ENCODE measurements at regions not wholly inside any gene's neighbourhood (a gene's known extent, or its start where the extent isn't known, plus 50 kb on each side); places are given as distances from the start of the nearest gene placed in this dataset.

- DNase-seq (no peak), ATAC-seq (no peak)
- Histone ChIP-seq H3K9me3 (peaks cover 0 to 10% (median 0%) of the 10 kb centered on the region in 12 donors), H3K27ac (no peak overlapping the region), H3K36me3 (no peaks in the 10 kb centered on the region), H3K27me3 (no peaks in the 10 kb centered on the region), H3K4me1 (no peaks in the 10 kb centered on the region), H3K4me3 (no peak overlapping the region)
- intact Hi-C loops (cut with DNase I) = no loop called here
- WGBS, 4 donors = 88 to 90% (median 89%) methylated on average over 4 of the region's 4 CpGs
- no peak for TF ChIP-seq POLR2A (IDR thresholded peaks at IDR 0.05)
- no peak for TF ChIP-seq CTCF (IDR thresholded peaks at IDR 0.05)
These were observed 344.6 kb downstream of the KCNJ3 start for GRCh38 chr2:155043097-155043496.

- Histone ChIP-seq H3K36me3 (no peaks in the 10 kb centered on the region), H3K27ac (no peak overlapping the region), H3K4me3 (no peak overlapping the region), H3K4me1 (no peaks in the 10 kb centered on the region), H3K9me3 (no peaks in the 10 kb centered on the region), H3K27me3 (no peaks in the 10 kb centered on the region)
- ATAC-seq (no peak), DNase-seq (no peak)
- no peak for TF ChIP-seq POLR2A (IDR thresholded peaks at IDR 0.05)
- TF ChIP-seq CTCF (IDR thresholded peaks at IDR 0.05) = no peak
- intact Hi-C loops (cut with DNase I) = no loop called here
These were observed 336.8 kb downstream of the KCNJ3 start for GRCh38 chr2:155035308-155035707.

- no peaks in the 10 kb centered on the region for H3K27me3 ChIP-seq
- intact Hi-C loops (cut with DNase I) = no loop called here
- no peak for ATAC-seq
These were observed 335.2 kb downstream of the KCNJ3 start for GRCh38 chr2:155033652-155034051.

GRCh38 chr2:155030296-155030695 is 331.8 kb downstream of the KCNJ3 start:
- Histone ChIP-seq H3K9me3 (no peaks in the 10 kb centered on the region), H3K27me3 (no peaks in the 10 kb centered on the region), H3K4me1 (no peaks in the 10 kb centered on the region), H3K4me3 (no peak overlapping the region), H3K36me3 (no peaks in the 10 kb centered on the region), H3K27ac (no peak overlapping the region)
- TF ChIP-seq POLR2A (IDR thresholded peaks at IDR 0.05) (no peak), CTCF (IDR thresholded peaks at IDR 0.05) (no peak)
- no peak for ATAC-seq
- intact Hi-C loops (cut with DNase I) = no loop called here
- no peak for DNase-seq

More at GRCh38 chr2:155033652-155034051, 335.2 kb downstream of the KCNJ3 start:
- H3K36me3 ChIP-seq = no peaks in the 10 kb centered on the region
- no peaks in the 10 kb centered on the region for H3K9me3 ChIP-seq
- no peak overlapping the region for H3K4me3 ChIP-seq
- no peaks in the 10 kb centered on the region for H3K4me1 ChIP-seq
- no peak for DNase-seq
- TF ChIP-seq POLR2A (IDR thresholded peaks at IDR 0.05) (no peak), CTCF (IDR thresholded peaks at IDR 0.05) (no peak)
- no peak overlapping the region for H3K27ac ChIP-seq

All from heart left ventricle (tissue), 16 donors.